Naive thymus-derived CD8-positive, alpha-beta T cell (primary cell): ENCODE measurements at regions not wholly inside any gene's neighbourhood (a gene's known extent, or its start where the extent isn't known, plus 50 kb on each side); places are given as distances from the start of the nearest gene placed in this dataset.
"Not testable (repeated sequence)": the region's sequence is repeated elsewhere in the genome, so short reads cannot be mapped to it uniquely, and the experiment has no call there.

ENCODE experiments used
- ATAC-seq, 2 donors: fragments of 150-1000 bp; cut with Tn5 transposase in 1 of 2; sonication (Bioruptor Pico), chemical (Tn5 transposase) in 1 of 2; 1 replicate in 1 of 2; 2 replicates in 1 of 2; pipeline ENCODE4 v1.10.0; 2021; ENCODE audit warnings: mild to moderate bottlenecking in 2 of 2, moderate library complexity in 2 of 2
- POLR2A ChIA-PET: fragments of 350-600 bp; sonication (Branson Sonifier 250); formaldehyde crosslinking; loops from one replicate; lab custom pipeline; 2021; ENCODE audit warnings: antibody characterized with exemption; lab: Charles Lee
- DNase-seq, 10 donors: peaks; one replicate each; pipeline versions ENCODE4 v3.0.0 to v3.0.0-alpha.2; 2020 to 2022
- H3K27ac Mint-ChIP-seq, 10 donors: one replicate each; pipeline ENCODE4 v1.8.0; 2020 to 2022; ENCODE audit warnings: mild to moderate bottlenecking in 10 of 10, mixed read lengths in 10 of 10, moderate library complexity in 4 of 10, inconsistent platforms in 1 of 10
- H3K27me3 Mint-ChIP-seq, 5 donors: one replicate each; pipeline ENCODE4 v1.8.0; 2021 to 2022; ENCODE audit warnings: mixed read lengths in 5 of 5
- H3K36me3 Mint-ChIP-seq, 3 donors: one replicate each; pipeline ENCODE4 v1.8.0; 2020 to 2022; ENCODE audit warnings: mixed read lengths in 3 of 3, mild to moderate bottlenecking in 2 of 3, inconsistent platforms in 1 of 3
- H3K4me1 Mint-ChIP-seq, 4 donors: one replicate each; pipeline ENCODE4 v1.8.0; 2021 to 2022; ENCODE audit warnings: mixed read lengths in 4 of 4
- H3K4me3 Mint-ChIP-seq, 10 donors: one replicate each; pipeline ENCODE4 v1.8.0; 2020 to 2022; ENCODE audit warnings: mild to moderate bottlenecking in 10 of 10, mixed read lengths in 10 of 10, moderate library complexity in 6 of 10, inconsistent platforms in 1 of 10
- H3K9me3 Mint-ChIP-seq, 9 donors: one replicate each; pipeline ENCODE4 v1.8.0; 2020 to 2022; ENCODE audit warnings: mixed read lengths in 9 of 9, mild to moderate bottlenecking in 3 of 9, inconsistent platforms in 1 of 9, moderate library complexity in 1 of 9

- ATAC-seq, H3K9me3 Mint-ChIP-seq, DNase-seq, H3K27me3 Mint-ChIP-seq: not testable (repeated sequence)
- POLR2A ChIA-PET: interaction anchor here (0.9 kb wide), 1 partner anchor 34 kb away, joined by 3 read pairs; no protein-coding TSS in a partner anchor
- H3K4me1 Mint-ChIP-seq: peaks cover 20 to 49% (median 28%) of the 10 kb centered on the region in 4 donors
- H3K27ac Mint-ChIP-seq: peak overlapping the region in 2 of 10 donors; percentile 33 to 38
- H3K36me3 Mint-ChIP-seq: peaks cover 5 to 52% (median 34%) of the 10 kb centered on the region in 3 donors
- H3K4me3 Mint-ChIP-seq: peak overlapping the region in 2 of 10 donors; percentile 14 to 33
Measured at GRCh38 chr13:73805326-73805958, 328.8 kb downstream of the KLF12 start.

- ATAC-seq (no peak), DNase-seq (no peak)
- POLR2A ChIA-PET: no interaction called here
- Mint-ChIP-seq H3K27ac (peak overlapping the region in 7 of 10 donors; percentile 7 to 82 (median 41)), H3K27me3 (no peaks in the 10 kb centered on the region), H3K36me3 (peaks cover 5 to 48% (median 32%) of the 10 kb centered on the region in 3 donors), H3K9me3 (no peaks in the 10 kb centered on the region), H3K4me1 (peaks cover 17 to 45% (median 24%) of the 10 kb centered on the region in 4 donors), H3K4me3 (no peak overlapping the region)
Measured at GRCh38 chr13:73803997-73804396, 330.2 kb downstream of the KLF12 start.

- H3K4me3 Mint-ChIP-seq: no peak overlapping the region
- H3K27me3 Mint-ChIP-seq: no peaks in the 10 kb centered on the region
- H3K27ac Mint-ChIP-seq: no peak overlapping the region
- ATAC-seq (no peak), DNase-seq (no peak)
- H3K4me1 Mint-ChIP-seq: peaks cover 14 to 42% (median 34%) of the 10 kb centered on the region in 4 donors
- peaks cover 0 to 5% (median 0%) of the 10 kb centered on the region in 9 donors for H3K9me3 Mint-ChIP-seq
- POLR2A ChIA-PET: no interaction called here
- peaks cover 5 to 46% (median 43%) of the 10 kb centered on the region in 3 donors for H3K36me3 Mint-ChIP-seq
Measured at GRCh38 chr13:73800011-73800410, 334.2 kb downstream of the KLF12 start.

GRCh38 chr13:73794755-73795154 lies 339.4 kb downstream of the KLF12 start:
- Mint-ChIP-seq H3K27me3 (no peaks in the 10 kb centered on the region), H3K4me1 (peaks cover 26 to 42% (median 36%) of the 10 kb centered on the region in 4 donors), H3K9me3 (peaks cover 0 to 5% (median 0%) of the 10 kb centered on the region in 9 donors), H3K27ac (peak overlapping the region in 3 of 10 donors; percentile 11 to 56 (median 51)), H3K4me3 (peak overlapping the region in 2 of 10 donors; percentile 19 to 26), H3K36me3 (peaks cover 0 to 38% (median 33%) of the 10 kb centered on the region in 3 donors)
- no peak for ATAC-seq
- POLR2A ChIA-PET: no interaction called here
- no peak for DNase-seq

GRCh38 chr13:73793361-73793760 lies 340.8 kb downstream of the KLF12 start:
- Mint-ChIP-seq H3K27ac (peak overlapping the region in 1 of 10 donors; percentile 58), H3K27me3 (no peaks in the 10 kb centered on the region), H3K4me3 (no peak overlapping the region), H3K9me3 (peaks cover 0 to 5% (median 0%) of the 10 kb centered on the region in 9 donors), H3K36me3 (peaks cover 0 to 29% (median 29%) of the 10 kb centered on the region in 3 donors), H3K4me1 (peaks cover 24 to 44% (median 37%) of the 10 kb centered on the region in 4 donors)
- no peak for ATAC-seq
- no peak for DNase-seq
- POLR2A ChIA-PET: no interaction called here

GRCh38 chr13:73792796-73793195 lies 341.4 kb downstream of the KLF12 start:
- peak overlapping the region in 3 of 10 donors; percentile 0 to 64 (median 27) for H3K27ac Mint-ChIP-seq

GRCh38 chr13:73782450-73783449 lies 351.5 kb downstream of the KLF12 start:
- DNase-seq: no peak
- no peaks in the 10 kb centered on the region for H3K27me3 Mint-ChIP-seq
- H3K36me3 Mint-ChIP-seq: peaks cover 12 to 45% (median 43%) of the 10 kb centered on the region in 3 donors
- peaks cover 32 to 45% (median 39%) of the 10 kb centered on the region in 4 donors for H3K4me1 Mint-ChIP-seq
- peak overlapping the region; percentile 13 to 82 (median 40) for H3K27ac Mint-ChIP-seq
- H3K4me3 Mint-ChIP-seq: peak overlapping the region in 1 of 10 donors; percentile 15
- H3K9me3 Mint-ChIP-seq: no peaks in the 10 kb centered on the region
- POLR2A ChIA-PET: interaction anchor here (1.1 to 1.4 kb wide), 2 partner anchors 9 to 11 kb away, joined by 4 to 5 read pairs; no protein-coding TSS in a partner anchor
- ATAC-seq: no peak

More at GRCh38 chr13:73792796-73793195, 341.4 kb downstream of the KLF12 start:
- DNase-seq (no peak), ATAC-seq (no peak)
- H3K4me3 Mint-ChIP-seq: peak overlapping the region in 2 of 10 donors; percentile 22 to 40
- H3K36me3 Mint-ChIP-seq: peaks cover 0 to 26% (median 26%) of the 10 kb centered on the region in 3 donors
- peaks cover 20 to 43% (median 37%) of the 10 kb centered on the region in 4 donors for H3K4me1 Mint-ChIP-seq
- no peaks in the 10 kb centered on the region for H3K27me3 Mint-ChIP-seq
- POLR2A ChIA-PET: no interaction called here
- H3K9me3 Mint-ChIP-seq: peaks cover 0 to under 1% (median 0%) of the 10 kb centered on the region in 9 donors

GRCh38 chr13:73781384-73781783 lies 352.8 kb downstream of the KLF12 start:
- Mint-ChIP-seq H3K27ac (peak overlapping the region in 4 of 10 donors; percentile 39 to 66 (median 48)), H3K27me3 (no peaks in the 10 kb centered on the region), H3K4me3 (no peak overlapping the region), H3K4me1 (peaks cover 35 to 52% (median 44%) of the 10 kb centered on the region in 4 donors), H3K36me3 (peaks cover 20 to 53% (median 50%) of the 10 kb centered on the region in 3 donors), H3K9me3 (peaks cover 0 to 11% (median 6%) of the 10 kb centered on the region in 9 donors)
- POLR2A ChIA-PET: interaction anchor here (0.8 to 1.3 kb wide), 3 partner anchors 16 to 50 kb away, joined by 4 read pairs; no protein-coding TSS in a partner anchor
- no peak for DNase-seq
- ATAC-seq: no peak

- no peak for ATAC-seq
- Mint-ChIP-seq H3K36me3 (peaks cover 20 to 50% (median 48%) of the 10 kb centered on the region in 3 donors), H3K4me3 (no peak overlapping the region), H3K27me3 (no peaks in the 10 kb centered on the region), H3K27ac (peak overlapping the region in 6 of 10 donors; percentile 6 to 76 (median 23)), H3K9me3 (peaks cover 0 to 11% (median 6%) of the 10 kb centered on the region in 9 donors), H3K4me1 (peaks cover 28 to 39% (median 34%) of the 10 kb centered on the region in 4 donors)
- DNase-seq: no peak
- POLR2A ChIA-PET: interaction anchor here (0.6 kb wide), 1 partner anchor 10 kb away, joined by 9 read pairs; no protein-coding TSS in a partner anchor
Measured at GRCh38 chr13:73779881-73780280, 354.3 kb downstream of the KLF12 start.

GRCh38 chr13:73778242-73778864 lies 355.9 kb downstream of the KLF12 start:
- POLR2A ChIA-PET: interaction anchor here (0.7 to 1.2 kb wide), 4 partner anchors 12 to 36 kb away, joined by 3 to 7 read pairs (median 3); no protein-coding TSS in a partner anchor
- Mint-ChIP-seq H3K4me3 (no peak overlapping the region), H3K27ac (peak overlapping the region in 6 of 10 donors; percentile 27 to 89 (median 39)), H3K27me3 (no peaks in the 10 kb centered on the region), H3K36me3 (peaks cover 29 to 56% (median 50%) of the 10 kb centered on the region in 3 donors), H3K4me1 (peaks cover 22 to 34% (median 28%) of the 10 kb centered on the region in 4 donors), H3K9me3 (peaks cover 0 to 16% (median 6%) of the 10 kb centered on the region in 9 donors)
- DNase-seq: no peak
- ATAC-seq: no peak

GRCh38 chr13:73777134-73777533 lies 357.1 kb downstream of the KLF12 start:
- ATAC-seq: no peak
- Mint-ChIP-seq H3K4me1 (peaks cover 26 to 35% (median 29%) of the 10 kb centered on the region in 4 donors), H3K27me3 (no peaks in the 10 kb centered on the region), H3K36me3 (peaks cover 35 to 62% (median 50%) of the 10 kb centered on the region in 3 donors), H3K27ac (peak overlapping the region in 8 of 10 donors; percentile 0 to 90 (median 42)), H3K9me3 (peaks cover 0 to 21% (median 10%) of the 10 kb centered on the region in 9 donors), H3K4me3 (peak overlapping the region in 2 of 10 donors; percentile 36 to 40)
- DNase-seq: no peak
- POLR2A ChIA-PET: interaction anchor here (1.3 kb wide), 1 partner anchor 11 kb away, joined by 3 read pairs; no protein-coding TSS in a partner anchor
